HEK293T (cell line): ENCODE measurements at regions not wholly inside any gene's neighbourhood (a gene's known extent, or its start where the extent isn't known, plus 50 kb on each side); places are given as distances from the start of the nearest gene placed in this dataset.

Source experiments
- CTCF ChIA-PET: fragments of 350-600 bp; formaldehyde crosslinking; extraction: SDS; loops from one replicate; lab custom pipeline; 2021; ENCODE audit warnings: antibody characterized with exemption, inconsistent platforms; lab: Yijun Ruan, JAX
- POLR2A ChIA-PET: fragments of 350-600 bp; formaldehyde crosslinking; extraction: SDS; loops from one replicate; lab custom pipeline; 2020; ENCODE audit warnings: antibody characterized with exemption, inconsistent platforms; lab: Yijun Ruan, JAX
- DNase-seq: peaks from one replicate; pipeline ENCODE4 v3.0.0; 2012; ENCODE audit warnings: mixed read lengths; ENCODE audit errors: extremely low spot score
- ARNT ChIP-seq: fragments of 450-650 bp; IDR thresholded peaks from 2 replicates; pipeline ENCODE4 v1.6.1; 2017; ENCODE audit warnings: mild to moderate bottlenecking
- BHLHE40 ChIP-seq: fragments of 450-650 bp; IDR thresholded peaks from 2 replicates; pipeline ENCODE4 v1.6.1; 2016; ENCODE audit warnings: mild to moderate bottlenecking, moderate library complexity, borderline replicate concordance
- CTBP1 ChIP-seq: fragments of 450-650 bp; IDR thresholded peaks from 2 replicates; pipeline ENCODE4 v1.6.1; 2016; ENCODE audit warnings: borderline replicate concordance
- ELF4 ChIP-seq: fragments of 450-650 bp; IDR thresholded peaks from 2 replicates; pipeline ENCODE4 v1.6.1; 2017; ENCODE audit warnings: antibody characterized with exemption
- FOXA1 ChIP-seq: fragments of 450-650 bp; IDR thresholded peaks from 2 replicates; pipeline ENCODE4 v1.6.1; 2016; ENCODE audit warnings: mild to moderate bottlenecking
- FOXK2 ChIP-seq: fragments of 450-650 bp; IDR thresholded peaks from 2 replicates; pipeline ENCODE4 v1.6.1; 2016; ENCODE audit warnings: mild to moderate bottlenecking
- FOXM1 ChIP-seq: fragments of 450-650 bp; IDR thresholded peaks from 2 replicates; pipeline ENCODE4 v1.6.1; 2017; ENCODE audit warnings: mild to moderate bottlenecking, borderline replicate concordance
- HDGF ChIP-seq: fragments of 450-650 bp; IDR thresholded peaks from 2 replicates; pipeline ENCODE4 v1.6.1; 2017; ENCODE audit warnings: antibody characterized with exemption, borderline replicate concordance
- L3MBTL2 ChIP-seq: fragments of 450-650 bp; conservative IDR thresholded peaks from 2 replicates; pipeline ENCODE4 v1.6.1; 2016; ENCODE audit warnings: mild to moderate bottlenecking
- LEF1 ChIP-seq: fragments of 450-650 bp; IDR thresholded peaks from 2 replicates; pipeline ENCODE4 v1.6.1; 2017; ENCODE audit warnings: mild to moderate bottlenecking, borderline replicate concordance
- NFRKB ChIP-seq: fragments of 450-650 bp; IDR thresholded peaks from 2 replicates; pipeline ENCODE4 v1.6.1; 2016; ENCODE audit warnings: mild to moderate bottlenecking, moderate library complexity
- PKNOX1 ChIP-seq: fragments of 450-650 bp; IDR thresholded peaks from 2 replicates; pipeline ENCODE4 v1.6.1; 2016
- SP1 ChIP-seq: fragments of 450-650 bp; IDR thresholded peaks from 2 replicates; pipeline ENCODE4 v1.6.1; 2017
- SUZ12 ChIP-seq: fragments of 450-650 bp; IDR thresholded peaks from 2 replicates; pipeline ENCODE4 v1.6.1; 2016; ENCODE audit warnings: mild to moderate bottlenecking
- TARDBP ChIP-seq: fragments of 450-650 bp; IDR thresholded peaks from 2 replicates; pipeline ENCODE4 v1.6.1; 2016
- ZNF384 ChIP-seq: fragments of 450-650 bp; IDR thresholded peaks from 2 replicates; pipeline ENCODE4 v1.6.1; 2016

GRCh38 chr2:149920389-149920788 lies 332.8 kb upstream of the MMADHC start:
- DNase-seq: no peak
- TF ChIP-seq FOXK2 (no peak), CTBP1 (no peak), FOXA1 (no peak), L3MBTL2 (no peak), PKNOX1 (no peak), FOXM1 (no peak), ZNF384 (no peak), ELF4 (no peak), HDGF (no peak), ARNT (no peak), NFRKB (no peak)
- ChIA-PET POLR2A (no interaction called here), CTCF (no interaction called here)

- TF ChIP-seq FOXK2 (no peak), CTBP1 (no peak), LEF1 (no peak), SUZ12 (no peak), ZNF384 (no peak)
- DNase-seq: no peak
- ChIA-PET CTCF (no interaction called here), POLR2A (no interaction called here)
These were observed 327.6 kb upstream of the MMADHC start for GRCh38 chr2:149915151-149915550.

- POLR2A ChIA-PET: no interaction called here
- CTCF ChIA-PET: interaction anchor here (0.6 kb wide), 1 partner anchor 935 kb away, joined by 4 read pairs; no protein-coding TSS in a partner anchor
- TF ChIP-seq HDGF: no peak
- TF ChIP-seq FOXM1: no peak
- no peak for TF ChIP-seq FOXA1
- no peak for TF ChIP-seq LEF1
- TF ChIP-seq SUZ12: no peak
- TF ChIP-seq TARDBP: no peak
- no peak for TF ChIP-seq FOXK2
- TF ChIP-seq L3MBTL2: no peak
- TF ChIP-seq ZNF384: no peak
- no peak for TF ChIP-seq ARNT
- no peak for TF ChIP-seq ELF4
- TF ChIP-seq NFRKB: no peak
- no peak for TF ChIP-seq CTBP1
- DNase-seq: no peak
These were observed 321.4 kb upstream of the MMADHC start for GRCh38 chr2:149908726-149909683.

- TF ChIP-seq FOXA1: no peak
- no peak for TF ChIP-seq BHLHE40
- TF ChIP-seq ZNF384: no peak
- no peak for TF ChIP-seq SP1
- no peak for TF ChIP-seq HDGF
- TF ChIP-seq SUZ12: no peak
- no peak for TF ChIP-seq PKNOX1
- no peak for TF ChIP-seq CTBP1
- no peak for TF ChIP-seq FOXM1
- DNase-seq: no peak
- POLR2A ChIA-PET: no interaction called here
- CTCF ChIA-PET: no interaction called here
These were observed 319.3 kb upstream of the MMADHC start for GRCh38 chr2:149906886-149907285.

- POLR2A ChIA-PET: no interaction called here
These were observed 317.0 kb upstream of the MMADHC start for GRCh38 chr2:149904352-149905175.

More at GRCh38 chr2:149904352-149905175, 317.0 kb upstream of the MMADHC start:
- DNase-seq: no peak
- CTCF ChIA-PET: no interaction called here
- no peak for TF ChIP-seq FOXM1
- TF ChIP-seq SUZ12: no peak
- TF ChIP-seq ZNF384: no peak
- TF ChIP-seq SP1: no peak
- no peak for TF ChIP-seq LEF1
- no peak for TF ChIP-seq BHLHE40
- TF ChIP-seq NFRKB: no peak
- no peak for TF ChIP-seq HDGF
- TF ChIP-seq ARNT: no peak
- no peak for TF ChIP-seq PKNOX1
- no peak for TF ChIP-seq TARDBP
